Karpas-422 (cell line): ENCODE measurements at regions not wholly inside any gene's neighbourhood (a gene's known extent, or its start where the extent isn't known, plus 50 kb on each side); places are given as distances from the start of the nearest gene placed in this dataset.

Experiments used
- DNase-seq: peaks from one replicate; pipeline ENCODE4 v3.0.0-alpha.2; 2015
- H2AFZ ChIP-seq: fragments of 200-600 bp; sonication (generic); 2 replicates; pipeline ENCODE4 v1.6.1; 2014; ENCODE audit warnings: antibody characterized with exemption, low read length, mixed read lengths
- H3K27ac ChIP-seq: fragments of 200-600 bp; sonication (generic); 2 replicates; pipeline ENCODE4 v1.5.1; 2014; ENCODE audit warnings: mild to moderate bottlenecking, low read length, moderate library complexity
- H3K27me3 ChIP-seq: fragments of 200-600 bp; sonication (generic); 2 replicates; pipeline ENCODE4 v1.6.1; 2014; ENCODE audit warnings: low read length, mixed read lengths
- H3K36me3 ChIP-seq: fragments of 200-600 bp; sonication (generic); 2 replicates; pipeline ENCODE4 v1.6.1; 2014; ENCODE audit warnings: low read length, mixed read lengths; ENCODE audit not compliant: insufficient read depth
- H3K4me1 ChIP-seq: fragments of 200-600 bp; sonication (generic); 2 replicates; pipeline ENCODE4 v1.6.1; 2014; ENCODE audit warnings: mild to moderate bottlenecking, low read length, mixed read lengths
- H3K4me2 ChIP-seq: fragments of 200-600 bp; sonication (generic); 2 replicates; pipeline ENCODE4 v1.6.1; 2014; ENCODE audit warnings: low read length, low read depth, mild to moderate bottlenecking; ENCODE audit not compliant: poor library complexity, severe bottlenecking
- H3K4me3 ChIP-seq: fragments of 200-600 bp; sonication (generic); 2 replicates; pipeline ENCODE4 v1.5.1; 2014; ENCODE audit warnings: mild to moderate bottlenecking, antibody characterized with exemption, low read length, mixed read lengths
- H3K79me2 ChIP-seq: fragments of 200-600 bp; sonication (generic); 2 replicates; pipeline ENCODE4 v1.6.1; 2014; ENCODE audit warnings: mild to moderate bottlenecking, low read length, mixed read lengths
- H3K9ac ChIP-seq: fragments of 200-600 bp; sonication (generic); 2 replicates; pipeline ENCODE4 v1.6.0; 2014; ENCODE audit warnings: low read length
- H3K9me2 ChIP-seq: fragments of 200-600 bp; sonication (generic), shearing (Covaris generic); replicated peaks from 2 replicates; pipeline ENCODE4 v1.6.0; 2014; ENCODE audit warnings: mild to moderate bottlenecking, low read length, moderate library complexity; ENCODE audit not compliant: insufficient read depth
- H3K9me3 ChIP-seq: fragments of 300-700, 200-600 bp; sonication (generic); 2 replicates; pipeline ENCODE4 v1.6.1; 2014; ENCODE audit warnings: low read length, mixed read lengths
- H4K20me1 ChIP-seq: fragments of 200-600 bp; sonication (generic); 2 replicates; pipeline ENCODE4 v1.6.1; 2014; ENCODE audit warnings: mild to moderate bottlenecking, antibody characterized with exemption, low read length, low read depth; ENCODE audit not compliant: insufficient read depth

GRCh38 chr11:131165036-131165435, 205.4 kb upstream of the NTM start:
- H3K4me1 ChIP-seq, result peaks cover 10% of the 10 kb centered on the region
- no peak overlapping the region for H2AFZ ChIP-seq

GRCh38 chr11:131168839-131169713, 201.3 kb upstream of the NTM start:
- no peak overlapping the region for H2AFZ ChIP-seq
- peaks cover 10% of the 10 kb centered on the region for H3K4me1 ChIP-seq
- no peaks in the 10 kb centered on the region for H3K36me3 ChIP-seq
- H3K79me2 ChIP-seq, result no peaks in the 10 kb centered on the region
- no peak overlapping the region for H3K4me2 ChIP-seq
- H3K4me3 ChIP-seq, result no peak overlapping the region
- H3K27me3 ChIP-seq, result no peaks in the 10 kb centered on the region
- no peak for DNase-seq
- no peaks in the 10 kb centered on the region for H4K20me1 ChIP-seq
- no peaks in the 10 kb centered on the region for H3K9me2 ChIP-seq
- H3K27ac ChIP-seq, result no peak overlapping the region
- H3K9ac ChIP-seq, result no peak overlapping the region
- H3K9me3 ChIP-seq, result no peaks in the 10 kb centered on the region

More at GRCh38 chr11:131165036-131165435, 205.4 kb upstream of the NTM start:
- Histone ChIP-seq H3K4me2 (no peak overlapping the region), H3K9me3 (no peaks in the 10 kb centered on the region), H3K27ac (no peak overlapping the region), H4K20me1 (no peaks in the 10 kb centered on the region), H3K9me2 (no peaks in the 10 kb centered on the region), H3K79me2 (no peaks in the 10 kb centered on the region), H3K9ac (no peak overlapping the region), H3K27me3 (no peaks in the 10 kb centered on the region), H3K36me3 (no peaks in the 10 kb centered on the region), H3K4me3 (no peak overlapping the region)
- DNase-seq, result no peak

- H3K27ac ChIP-seq, result no peak overlapping the region
- no peaks in the 10 kb centered on the region for H3K9me2 ChIP-seq
- H2AFZ ChIP-seq, result no peak overlapping the region
- peaks cover 10% of the 10 kb centered on the region for H3K4me1 ChIP-seq
- no peaks in the 10 kb centered on the region for H3K79me2 ChIP-seq
- no peaks in the 10 kb centered on the region for H4K20me1 ChIP-seq
- DNase-seq, result no peak
- no peaks in the 10 kb centered on the region for H3K36me3 ChIP-seq
- H3K9ac ChIP-seq, result no peak overlapping the region
- H3K27me3 ChIP-seq, result no peaks in the 10 kb centered on the region
- no peaks in the 10 kb centered on the region for H3K9me3 ChIP-seq
- no peak overlapping the region for H3K4me2 ChIP-seq
- no peak overlapping the region for H3K4me3 ChIP-seq
Measured at GRCh38 chr11:131172011-131172410, 198.4 kb upstream of the NTM start.

- Histone ChIP-seq H2AFZ (no peak overlapping the region), H3K9me3 (no peaks in the 10 kb centered on the region), H3K27me3 (no peaks in the 10 kb centered on the region), H3K36me3 (no peaks in the 10 kb centered on the region), H3K4me3 (no peak overlapping the region), H3K9ac (no peak overlapping the region), H3K4me2 (no peak overlapping the region), H3K9me2 (no peaks in the 10 kb centered on the region), H3K27ac (no peak overlapping the region), H3K4me1 (peaks cover 10% of the 10 kb centered on the region), H4K20me1 (no peaks in the 10 kb centered on the region), H3K79me2 (no peaks in the 10 kb centered on the region)
- no peak for DNase-seq
Measured at GRCh38 chr11:131178020-131178419, 192.4 kb upstream of the NTM start.

- peaks cover 10% of the 10 kb centered on the region for H3K4me1 ChIP-seq
- no peaks in the 10 kb centered on the region for H3K9me2 ChIP-seq
- H2AFZ ChIP-seq, result no peak overlapping the region
- H3K9ac ChIP-seq, result no peak overlapping the region
- H4K20me1 ChIP-seq, result no peaks in the 10 kb centered on the region
- no peaks in the 10 kb centered on the region for H3K79me2 ChIP-seq
- H3K4me3 ChIP-seq, result no peak overlapping the region
- no peaks in the 10 kb centered on the region for H3K27me3 ChIP-seq
- no peak overlapping the region for H3K4me2 ChIP-seq
- DNase-seq, result no peak
- H3K36me3 ChIP-seq, result no peaks in the 10 kb centered on the region
- H3K9me3 ChIP-seq, result no peaks in the 10 kb centered on the region
- H3K27ac ChIP-seq, result no peak overlapping the region
Measured at GRCh38 chr11:131178596-131178995, 191.8 kb upstream of the NTM start.

GRCh38 chr11:131179836-131180235, 190.6 kb upstream of the NTM start:
- H3K9ac ChIP-seq, result no peak overlapping the region
- H4K20me1 ChIP-seq, result no peaks in the 10 kb centered on the region
- H3K9me2 ChIP-seq, result no peaks in the 10 kb centered on the region
- no peak overlapping the region for H2AFZ ChIP-seq
- no peak overlapping the region for H3K27ac ChIP-seq
- H3K27me3 ChIP-seq, result no peaks in the 10 kb centered on the region
- no peak overlapping the region for H3K4me3 ChIP-seq
- no peak overlapping the region for H3K4me2 ChIP-seq
- H3K4me1 ChIP-seq, result peaks cover 10% of the 10 kb centered on the region
- H3K36me3 ChIP-seq, result no peaks in the 10 kb centered on the region
- DNase-seq, result no peak
- no peaks in the 10 kb centered on the region for H3K79me2 ChIP-seq
- no peaks in the 10 kb centered on the region for H3K9me3 ChIP-seq

- Histone ChIP-seq H3K27me3 (no peaks in the 10 kb centered on the region), H3K9me3 (no peaks in the 10 kb centered on the region), H2AFZ (no peak overlapping the region; the same call in 1 of the 2 replicates), H3K4me1 (peaks cover 27% of the 10 kb centered on the region), H3K36me3 (no peaks in the 10 kb centered on the region), H3K9me2 (no peaks in the 10 kb centered on the region), H3K4me2 (peak overlapping the region; percentile 38), H4K20me1 (no peaks in the 10 kb centered on the region), H3K9ac (no peak overlapping the region), H3K4me3 (no peak overlapping the region), H3K27ac (no peak overlapping the region), H3K79me2 (no peaks in the 10 kb centered on the region)
- no peak for DNase-seq
Measured at GRCh38 chr11:131185915-131186314, 184.5 kb upstream of the NTM start.

GRCh38 chr11:131186629-131187101, 183.8 kb upstream of the NTM start:
- Histone ChIP-seq H3K79me2 (no peaks in the 10 kb centered on the region), H3K4me3 (no peak overlapping the region), H3K9me3 (no peaks in the 10 kb centered on the region), H3K9ac (peak overlapping the region; percentile 24; the same call in 1 of the 2 replicates), H3K4me2 (peak overlapping the region; percentile 38), H3K27me3 (no peaks in the 10 kb centered on the region), H4K20me1 (no peaks in the 10 kb centered on the region), H3K9me2 (no peaks in the 10 kb centered on the region), H2AFZ (peak overlapping the region; percentile 71; the same call in 1 of the 2 replicates), H3K4me1 (peaks cover 35% of the 10 kb centered on the region), H3K36me3 (no peaks in the 10 kb centered on the region), H3K27ac (no peak overlapping the region)
- DNase-seq, result peak; percentile 54
